Sigmoid colon (tissue), 6 donors: ENCODE measurements at regions not wholly inside any gene's neighbourhood (a gene's known extent, or its start where the extent isn't known, plus 50 kb on each side); places are given as distances from the start of the nearest gene placed in this dataset.

ENCODE experiments used
- DNase-seq: peaks from one replicate; pipeline ENCODE4 v3.0.0-alpha.2; 2019
- H3K27ac ChIP-seq, 4 donors: fragments of 200-600 bp; sonication (generic); one replicate each; pipeline ENCODE4 v1.5.1; 2016 to 2019; ENCODE audit warnings: mild to moderate bottlenecking in 1 of 4
- H3K27me3 ChIP-seq, 3 donors: fragments of 200-600 bp; sonication (generic); one replicate each; pipeline ENCODE4 v1.5.1; 2019; ENCODE audit warnings: mild to moderate bottlenecking in 1 of 3
- H3K36me3 ChIP-seq, 4 donors: fragments of 200-600 bp; sonication (generic); one replicate each; pipeline ENCODE4 v1.5.1; 2016 to 2019
- H3K4me1 ChIP-seq, 4 donors: fragments of 200-600 bp; sonication (generic); one replicate each; pipeline ENCODE4 v1.5.1; 2017 to 2019
- H3K4me3 ChIP-seq, 4 donors: fragments of 200-600 bp; sonication (generic); one replicate each; pipeline ENCODE4 v1.5.1; 2017 to 2019; ENCODE audit warnings: mild to moderate bottlenecking in 2 of 4, moderate library complexity in 1 of 4
- H3K9me3 ChIP-seq, 4 donors: fragments of 200-600 bp in 3 of 4; sonication (generic) in 3 of 4; one replicate each; pipeline versions ENCODE4 v1.5.1 to v1.6.1; 2013 to 2019
- CTCF ChIP-seq, 4 experiments: fragments of 450-650 bp in 3 of 4; fragments of 200-600 bp in 1 of 4; IDR thresholded peaks; one replicate each; pipeline ENCODE4 v1.5.1; 2016 to 2019; ENCODE audit warnings: antibody characterized with exemption in 4 of 4, mild to moderate bottlenecking in 3 of 4, moderate library complexity in 2 of 4
- EP300 ChIP-seq, 4 donors: sonication (generic); formaldehyde crosslinking; IDR thresholded peaks; one replicate each; pipeline ENCODE4 v1.6.1; 2017; ENCODE audit warnings: antibody characterized with exemption in 4 of 4
- POLR2A ChIP-seq, 2 donors: fragments of 450-650 bp; IDR thresholded peaks; one replicate each; pipeline ENCODE4 v1.6.1; 2016; ENCODE audit warnings: antibody characterized with exemption in 2 of 2, mild to moderate bottlenecking in 2 of 2, moderate library complexity in 2 of 2
- POLR2AphosphoS5 ChIP-seq, 4 donors: sonication (generic); formaldehyde crosslinking; IDR thresholded peaks; one replicate each; pipeline ENCODE4 v1.6.1; 2017; ENCODE audit warnings: antibody characterized with exemption in 4 of 4
- WGBS, 2 donors: extraction: QIAGEN DNeasy Blood & Tissue Kit; methylation state at CpG; one replicate each; pipeline ENCODE4 v1.1.7; 2013; 5-methylcytosine and 5-hydroxymethylcytosine counted together
- intact Hi-C: fragments of 100-400 bp; cut with DNase I; formaldehyde crosslinking; loops from one replicate; pipeline ENCODE4 v1.15.1; 2023
- donor health status: healthy with polysubstance abuse.
- donor health status: healthy.

GRCh38 chr5:3660630-3661029 is 65.0 kb downstream of the IRX1 start:
- intact Hi-C loops, result no loop called here

GRCh38 chr5:3661755-3662296 is 66.2 kb downstream of the IRX1 start:
- intact Hi-C loops, result no loop called here
- Histone ChIP-seq H3K27ac (no peak overlapping the region), H3K27me3 (no peaks in the 10 kb centered on the region), H3K4me1 (no peaks in the 10 kb centered on the region), H3K4me3 (no peak overlapping the region), H3K9me3 (no peaks in the 10 kb centered on the region), H3K36me3 (no peaks in the 10 kb centered on the region)
- WGBS, 2 donors, result 40 to 72% methylated on average over 4 of the region's 4 CpGs
- no peak for TF ChIP-seq CTCF (IDR thresholded peaks at IDR 0.05)
- TF ChIP-seq EP300 (IDR thresholded peaks at IDR 0.05), result no peak
- TF ChIP-seq POLR2AphosphoS5 (IDR thresholded peaks at IDR 0.05), result no peak
- no peak for TF ChIP-seq POLR2A (IDR thresholded peaks at IDR 0.05)
- DNase-seq, result no peak

More at GRCh38 chr5:3660630-3661029, 65.0 kb downstream of the IRX1 start:
- H3K27ac ChIP-seq, result no peak overlapping the region
- no peaks in the 10 kb centered on the region for H3K9me3 ChIP-seq
- TF ChIP-seq POLR2AphosphoS5 (IDR thresholded peaks at IDR 0.05) (no peak), POLR2A (IDR thresholded peaks at IDR 0.05) (no peak), EP300 (IDR thresholded peaks at IDR 0.05) (no peak), CTCF (IDR thresholded peaks at IDR 0.05) (no peak)
- H3K4me3 ChIP-seq, result no peak overlapping the region
- no peaks in the 10 kb centered on the region for H3K4me1 ChIP-seq
- WGBS, 2 donors, result 59 to 78% methylated on average over 4 of the region's 4 CpGs
- no peaks in the 10 kb centered on the region for H3K36me3 ChIP-seq
- no peaks in the 10 kb centered on the region for H3K27me3 ChIP-seq
- DNase-seq, result no peak

- no peak overlapping the region for H3K4me3 ChIP-seq
- intact Hi-C loops, result no loop called here
These were observed 66.7 kb downstream of the IRX1 start for GRCh38 chr5:3662344-3662743.

GRCh38 chr5:3671337-3671736 is 75.7 kb downstream of the IRX1 start:
- no peaks in the 10 kb centered on the region for H3K4me1 ChIP-seq
- no peak overlapping the region for H3K4me3 ChIP-seq
- no peaks in the 10 kb centered on the region for H3K36me3 ChIP-seq
- no peaks in the 10 kb centered on the region for H3K27me3 ChIP-seq
- 44 to 51% methylated on average over 3 of the region's 3 CpGs for WGBS, 2 donors
- TF ChIP-seq CTCF (IDR thresholded peaks at IDR 0.05) (no peak), POLR2A (IDR thresholded peaks at IDR 0.05) (no peak), POLR2AphosphoS5 (IDR thresholded peaks at IDR 0.05) (no peak), EP300 (IDR thresholded peaks at IDR 0.05) (no peak)
- intact Hi-C loops, result no loop called here
- no peaks in the 10 kb centered on the region for H3K9me3 ChIP-seq
- no peak overlapping the region for H3K27ac ChIP-seq
- DNase-seq, result no peak

More at GRCh38 chr5:3662344-3662743, 66.7 kb downstream of the IRX1 start:
- H3K36me3 ChIP-seq, result no peaks in the 10 kb centered on the region
- no peaks in the 10 kb centered on the region for H3K4me1 ChIP-seq
- no peaks in the 10 kb centered on the region for H3K9me3 ChIP-seq
- no peak for DNase-seq
- no peak for TF ChIP-seq EP300 (IDR thresholded peaks at IDR 0.05)
- no peak for TF ChIP-seq CTCF (IDR thresholded peaks at IDR 0.05)
- no peak for TF ChIP-seq POLR2AphosphoS5 (IDR thresholded peaks at IDR 0.05)
- TF ChIP-seq POLR2A (IDR thresholded peaks at IDR 0.05), result no peak
- no peak overlapping the region for H3K27ac ChIP-seq
- no peaks in the 10 kb centered on the region for H3K27me3 ChIP-seq
- 15 to 26% methylated on average over 1 of the region's 1 CpG for WGBS, 2 donors

- DNase-seq, result no peak
- intact Hi-C loops, result no loop called here
- Histone ChIP-seq H3K4me1 (no peaks in the 10 kb centered on the region), H3K9me3 (no peaks in the 10 kb centered on the region), H3K4me3 (no peak overlapping the region), H3K36me3 (no peaks in the 10 kb centered on the region), H3K27ac (no peak overlapping the region), H3K27me3 (no peaks in the 10 kb centered on the region)
- 78 to 80% methylated on average over 4 of the region's 4 CpGs for WGBS, 2 donors
- no peak for TF ChIP-seq POLR2AphosphoS5 (IDR thresholded peaks at IDR 0.05)
- TF ChIP-seq CTCF (IDR thresholded peaks at IDR 0.05), result no peak
These were observed 83.2 kb downstream of the IRX1 start for GRCh38 chr5:3678801-3679200.
